ENCODE measurements at regions not wholly inside any gene's neighbourhood (a gene's known extent, or its start where the extent isn't known, plus 50 kb on each side); places are given as distances from the start of the nearest gene placed in this dataset.

- Mint-ChIP-seq H3K27ac (no peak overlapping the region), H3K36me3 (ENCODE audit: low read depth) (no peaks in the 10 kb centered on the region), H3K4me3 (no peak overlapping the region), H3K9me3 (peaks cover 3% of the 10 kb centered on the region), H3K27me3 (no peaks in the 10 kb centered on the region), H3K4me1 (no peaks in the 10 kb centered on the region)
- CTCF ChIA-PET: no interaction called here
- intact Hi-C loops (cut with micrococcal nuclease): loop anchor here (5.0 kb wide), 1 partner anchor 42 kb away; no protein-coding TSS in a partner anchor
- DNase-seq (no peak), ATAC-seq (ENCODE audit: low read depth) (no peak)
- POLR2A ChIA-PET: no interaction called here
- TF ChIP-seq, protein P1, sequence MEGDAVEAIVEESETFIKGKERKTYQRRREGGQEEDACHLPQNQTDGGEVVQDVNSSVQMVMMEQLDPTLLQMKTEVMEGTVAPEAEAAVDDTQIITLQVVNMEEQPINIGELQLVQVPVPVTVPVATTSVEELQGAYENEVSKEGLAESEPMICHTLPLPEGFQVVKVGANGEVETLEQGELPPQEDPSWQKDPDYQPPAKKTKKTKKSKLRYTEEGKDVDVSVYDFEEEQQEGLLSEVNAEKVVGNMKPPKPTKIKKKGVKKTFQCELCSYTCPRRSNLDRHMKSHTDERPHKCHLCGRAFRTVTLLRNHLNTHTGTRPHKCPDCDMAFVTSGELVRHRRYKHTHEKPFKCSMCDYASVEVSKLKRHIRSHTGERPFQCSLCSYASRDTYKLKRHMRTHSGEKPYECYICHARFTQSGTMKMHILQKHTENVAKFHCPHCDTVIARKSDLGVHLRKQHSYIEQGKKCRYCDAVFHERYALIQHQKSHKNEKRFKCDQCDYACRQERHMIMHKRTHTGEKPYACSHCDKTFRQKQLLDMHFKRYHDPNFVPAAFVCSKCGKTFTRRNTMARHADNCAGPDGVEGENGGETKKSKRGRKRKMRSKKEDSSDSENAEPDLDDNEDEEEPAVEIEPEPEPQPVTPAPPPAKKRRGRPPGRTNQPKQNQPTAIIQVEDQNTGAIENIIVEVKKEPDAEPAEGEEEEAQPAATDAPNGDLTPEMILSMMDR (IDR thresholded peaks at IDR 0.05): no peak
Observed at GRCh38 chr4:114539985-114540384, 58.6 kb upstream of the UGT8 start.

DNA sequence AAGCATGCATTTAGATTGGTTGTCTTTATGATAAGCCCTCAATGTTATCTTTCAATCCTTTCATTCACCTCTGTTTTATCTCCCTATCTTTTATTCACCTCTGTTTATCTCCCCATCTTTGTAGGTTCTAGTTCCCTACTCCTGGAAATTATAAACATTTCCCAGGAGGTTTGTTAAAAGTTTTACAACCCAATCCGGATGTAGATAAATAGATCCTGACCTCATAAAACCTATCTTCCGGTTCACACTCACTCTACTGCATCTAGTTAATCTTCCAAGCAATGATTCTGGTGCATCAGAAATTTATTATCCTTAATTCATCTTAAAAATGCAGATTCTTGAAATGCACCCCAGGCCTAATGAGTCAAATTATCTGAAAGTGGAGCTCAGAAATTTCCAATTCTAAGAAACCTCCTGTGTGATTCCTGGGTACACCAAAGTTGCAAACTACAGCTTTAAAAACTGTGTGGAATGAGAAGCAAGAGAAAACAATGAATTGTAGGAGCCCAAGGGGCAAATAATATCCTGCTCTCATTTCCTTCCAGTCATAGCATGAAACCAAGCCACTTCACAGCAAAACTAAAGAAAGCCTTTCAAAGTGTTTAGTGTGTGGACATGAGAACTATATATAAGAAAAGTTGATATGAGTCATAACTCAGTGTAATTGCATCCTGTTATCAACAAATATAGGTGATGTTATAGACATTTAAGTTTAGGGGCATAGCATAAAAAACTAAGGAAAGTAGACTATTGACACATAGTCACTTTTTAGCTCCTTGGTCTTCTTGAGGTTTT, 51.1 kb upstream of the UGT8 start:
- Mint-ChIP-seq H3K27me3 (no peaks in the 10 kb centered on the region), H3K4me3 (no peak overlapping the region), H3K9me3 (peaks cover 4% of the 10 kb centered on the region), H3K27ac (no peak overlapping the region), H3K4me1 (no peaks in the 10 kb centered on the region), H3K36me3 (ENCODE audit: low read depth) (no peaks in the 10 kb centered on the region)
- TF ChIP-seq, protein P1 (IDR thresholded peaks at IDR 0.05): no peak
- ChIA-PET CTCF (no interaction called here), POLR2A (no interaction called here)
- intact Hi-C loops (cut with micrococcal nuclease): no loop called here
- ATAC-seq (ENCODE audit: low read depth) (no peak), DNase-seq (no peak)
